T-helper 1 cell treated with Interleukin-12 subunit alpha and Interleukin-12 subunit beta and Interleukin-4 antibody, amounts not matched to agents 30 ng/mL and 1 ng/mL, for 36 hours (primary cell): ENCODE measurements at regions not wholly inside any gene's neighbourhood (a gene's known extent, or its start where the extent isn't known, plus 50 kb on each side); places are given as distances from the start of the nearest gene placed in this dataset.
"Not testable (repeated sequence)": the region's sequence is repeated elsewhere in the genome, so short reads cannot be mapped to it uniquely, and the experiment has no call there.

ENCODE experiments used
- intact Hi-C: fragments of 100-400 bp; cut with micrococcal nuclease; formaldehyde crosslinking; loops from one replicate; pipeline ENCODE4 v1.15.1; 2024

GRCh38 chr3:82122554-82123345, 361.3 kb upstream of the GBE1 start:
- intact Hi-C loops: no loop called here

GRCh38 chr3:82114589-82114988, 353.1 kb upstream of the GBE1 start:
- intact Hi-C loops: no loop called here

- intact Hi-C loops: not testable (repeated sequence)
Observed at GRCh38 chr3:82110721-82111120, 349.3 kb upstream of the GBE1 start.

- intact Hi-C loops: no loop called here
Observed at GRCh38 chr3:82103241-82103640, 341.8 kb upstream of the GBE1 start.

GRCh38 chr3:82100378-82100777, 338.9 kb upstream of the GBE1 start:
- intact Hi-C loops: no loop called here

DNA sequence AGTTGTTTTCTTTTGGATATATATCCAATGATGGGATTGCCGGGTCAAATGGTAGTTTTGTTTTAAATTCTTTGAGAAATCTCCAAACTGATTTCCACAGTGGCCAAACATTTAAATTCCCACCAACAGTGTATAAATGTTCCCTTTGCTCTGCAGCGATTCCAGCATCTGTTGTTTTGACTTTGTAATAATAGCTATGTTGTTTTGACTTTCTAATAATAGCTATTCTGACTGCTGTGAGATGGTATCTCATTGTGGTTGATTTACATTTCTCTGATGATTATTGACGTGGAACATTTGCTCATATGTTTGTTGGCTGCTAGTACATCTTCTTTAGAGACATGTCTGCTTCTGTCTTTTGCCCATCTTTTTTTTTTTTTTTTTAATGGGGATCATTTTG, 332.2 kb upstream of the GBE1 start:
- intact Hi-C loops: no loop called here

GRCh38 chr3:82088749-82089148, 327.3 kb upstream of the GBE1 start:
- intact Hi-C loops: no loop called here

DNA sequence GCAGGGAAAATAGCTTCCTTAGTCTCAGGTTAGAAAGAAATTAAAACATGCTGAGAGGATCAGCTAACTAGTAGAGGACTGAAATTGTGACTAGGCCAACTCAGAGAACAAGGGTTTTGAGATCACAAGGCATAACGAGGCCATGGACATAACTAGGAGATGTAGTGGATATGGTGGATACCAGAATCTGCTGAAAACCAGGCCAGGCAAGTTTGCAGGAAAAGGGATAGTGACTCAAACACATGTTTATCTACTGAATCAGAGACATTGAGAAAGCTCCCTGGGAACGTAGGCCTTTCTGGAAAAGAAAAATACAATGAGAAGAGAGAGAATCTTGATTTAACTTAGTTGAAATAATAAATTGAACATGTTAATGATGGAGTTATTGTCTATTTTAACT, 326.5 kb upstream of the GBE1 start:
- intact Hi-C loops: no loop called here

DNA sequence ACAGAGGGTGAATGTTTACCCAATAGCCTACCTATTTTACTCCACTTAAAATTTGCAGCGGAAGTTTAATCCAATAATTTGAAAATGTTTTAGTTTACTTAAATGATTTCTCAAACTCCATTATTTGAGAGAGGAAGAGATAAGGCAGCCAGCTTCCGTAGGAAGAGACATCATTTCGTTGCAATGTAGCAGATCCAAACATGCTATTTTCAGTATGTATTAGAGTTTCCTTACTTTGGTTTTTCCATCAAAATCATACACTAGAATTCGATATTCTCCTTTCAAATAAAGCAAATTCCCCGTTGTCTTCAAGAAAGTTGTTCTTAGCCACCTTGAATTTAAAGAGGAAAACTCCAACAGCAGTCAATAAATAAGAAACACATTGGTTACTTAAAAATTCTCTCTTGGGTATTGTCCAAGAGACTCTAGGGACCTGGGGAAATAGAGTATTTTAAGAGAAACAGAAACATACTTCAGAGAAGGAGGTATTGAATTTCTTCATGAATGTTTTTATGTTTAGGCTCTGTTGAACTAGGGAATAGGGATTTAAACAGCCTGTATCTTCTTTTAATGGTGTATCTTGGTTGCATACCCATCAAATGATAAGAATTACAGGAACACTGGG, 324.5 kb upstream of the GBE1 start:
- intact Hi-C loops: no loop called here

DNA sequence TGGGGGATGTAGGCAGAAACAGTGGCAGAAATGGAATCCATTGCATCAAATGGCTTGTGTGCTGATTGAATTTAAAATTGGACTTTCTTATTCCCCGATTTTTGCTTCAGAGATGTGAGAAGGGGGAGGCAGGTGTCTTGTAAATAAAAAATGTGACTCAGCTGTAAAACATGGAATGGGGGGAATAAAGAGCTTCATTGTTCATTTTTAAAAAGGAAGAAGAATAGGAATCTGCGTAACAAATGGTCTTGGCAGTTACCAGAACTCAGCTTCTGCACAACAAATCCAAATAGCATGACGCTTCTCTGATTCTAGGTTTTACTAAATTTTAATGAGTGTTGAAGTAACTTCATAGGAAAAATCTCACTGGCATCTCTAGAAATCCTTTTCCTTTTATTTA, 323.9 kb upstream of the GBE1 start:
- intact Hi-C loops: no loop called here

GRCh38 chr3:82084824-82085223, 323.4 kb upstream of the GBE1 start:
- intact Hi-C loops: no loop called here

DNA sequence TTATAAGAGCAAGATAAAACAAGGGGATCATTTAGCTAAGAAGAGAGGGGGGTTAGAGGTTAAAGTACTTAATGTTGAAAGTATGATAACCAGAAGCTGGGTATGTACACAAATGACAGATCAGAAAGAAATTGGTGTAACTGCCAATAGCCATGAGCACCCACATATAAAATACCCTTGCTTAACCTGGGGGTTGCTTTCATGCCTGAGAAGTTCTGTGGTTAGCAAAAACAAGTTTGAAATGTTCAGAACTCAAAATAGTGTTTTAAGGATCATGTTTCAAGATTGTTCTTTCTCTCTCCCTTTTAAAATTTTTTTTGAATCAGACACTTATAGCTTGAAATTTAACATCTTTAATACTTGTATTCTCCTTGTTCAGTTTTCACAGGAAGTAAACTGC, 321.4 kb upstream of the GBE1 start:
- intact Hi-C loops: no loop called here

GRCh38 chr3:82081351-82081750, 319.9 kb upstream of the GBE1 start:
- intact Hi-C loops: no loop called here

GRCh38 chr3:82080792-82081191, 319.3 kb upstream of the GBE1 start:
- intact Hi-C loops: no loop called here

DNA sequence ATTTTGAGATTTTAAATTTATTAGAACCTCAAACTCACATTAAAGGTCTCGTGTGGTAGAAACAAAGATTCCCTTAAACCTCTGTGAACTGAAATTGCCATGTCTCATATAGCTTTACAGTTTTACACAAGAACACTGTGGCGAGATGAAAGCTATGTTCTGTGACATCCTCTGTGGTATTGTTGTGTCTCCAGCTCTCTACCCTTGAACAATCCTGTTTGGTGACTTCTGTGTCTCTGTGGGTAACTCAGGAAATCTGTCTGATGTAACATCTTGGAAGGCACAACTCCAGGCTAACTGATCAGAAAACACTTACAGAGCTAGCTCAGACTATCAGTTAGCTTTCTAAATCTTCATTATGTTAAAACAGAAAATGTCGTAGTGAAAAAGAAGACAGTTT, 318.8 kb upstream of the GBE1 start:
- intact Hi-C loops: no loop called here

DNA sequence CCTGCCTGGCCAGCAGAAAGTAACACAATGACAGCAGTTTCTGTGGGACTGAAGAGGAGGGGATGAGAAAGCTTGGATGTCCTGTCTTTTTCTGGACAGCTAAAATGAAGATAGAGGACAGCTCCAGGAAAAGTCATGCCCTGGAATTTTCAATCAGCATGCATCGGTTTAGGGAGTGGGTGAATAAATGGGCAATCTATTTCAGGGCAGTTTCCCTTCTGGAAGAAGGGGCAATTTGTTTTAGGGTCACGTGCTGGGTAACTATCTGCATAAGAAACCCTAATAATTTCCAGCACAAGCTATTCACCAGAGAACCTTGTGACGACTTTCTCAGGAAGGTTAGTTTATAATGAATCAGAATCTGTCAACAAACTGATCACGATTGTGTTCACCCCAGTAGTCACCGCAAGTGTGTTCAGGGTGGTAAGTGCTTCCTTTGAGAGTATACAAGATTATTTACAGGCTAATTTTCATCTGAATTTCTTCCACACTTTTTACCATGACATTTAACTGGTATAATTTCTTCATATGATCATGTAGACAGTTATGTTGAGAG, 318.0 kb upstream of the GBE1 start:
- intact Hi-C loops: no loop called here

GRCh38 chr3:82078246-82078645, 316.8 kb upstream of the GBE1 start:
- intact Hi-C loops: no loop called here

DNA sequence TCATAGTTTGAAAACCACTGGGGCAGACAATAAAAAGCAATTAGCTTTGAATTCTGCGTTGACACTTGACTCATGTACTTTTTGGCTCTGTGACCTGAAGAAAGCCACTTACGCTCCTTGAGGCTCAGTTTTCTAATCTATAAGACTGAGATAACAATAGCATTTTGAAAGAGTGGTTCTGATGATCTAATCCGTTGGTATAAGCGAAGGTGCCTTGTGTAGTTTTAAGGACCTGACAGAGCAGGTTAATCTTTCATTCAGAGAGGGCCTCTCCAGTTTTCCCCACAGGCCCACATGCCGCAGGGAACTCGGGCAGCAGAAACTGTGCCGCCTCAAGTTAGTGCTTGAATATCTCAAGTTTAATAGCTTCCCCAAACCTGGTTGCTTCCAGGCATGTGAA, 306.0 kb upstream of the GBE1 start:
- intact Hi-C loops: no loop called here

- intact Hi-C loops: no loop called here
Observed at GRCh38 chr3:82058809-82059208, 297.4 kb upstream of the GBE1 start.

DNA sequence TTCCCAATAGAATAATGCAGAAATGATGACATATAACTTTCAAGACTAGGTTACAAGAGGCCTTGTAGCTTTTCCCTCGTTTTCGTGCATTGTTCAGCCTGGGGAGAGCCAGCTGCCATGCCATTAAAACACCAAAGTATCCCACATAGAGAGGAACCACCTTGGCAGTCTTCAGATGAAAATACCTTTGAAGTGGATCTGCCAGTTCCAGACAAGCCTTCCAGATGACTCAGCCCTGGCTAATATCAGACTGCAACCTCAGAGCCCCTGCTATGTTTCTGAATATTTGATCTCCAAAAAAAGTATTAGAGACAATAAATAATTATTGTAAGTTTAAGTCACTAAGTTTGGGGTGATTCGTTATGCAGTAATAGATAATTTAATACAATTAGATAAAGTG, 294.3 kb upstream of the GBE1 start:
- intact Hi-C loops: no loop called here

DNA sequence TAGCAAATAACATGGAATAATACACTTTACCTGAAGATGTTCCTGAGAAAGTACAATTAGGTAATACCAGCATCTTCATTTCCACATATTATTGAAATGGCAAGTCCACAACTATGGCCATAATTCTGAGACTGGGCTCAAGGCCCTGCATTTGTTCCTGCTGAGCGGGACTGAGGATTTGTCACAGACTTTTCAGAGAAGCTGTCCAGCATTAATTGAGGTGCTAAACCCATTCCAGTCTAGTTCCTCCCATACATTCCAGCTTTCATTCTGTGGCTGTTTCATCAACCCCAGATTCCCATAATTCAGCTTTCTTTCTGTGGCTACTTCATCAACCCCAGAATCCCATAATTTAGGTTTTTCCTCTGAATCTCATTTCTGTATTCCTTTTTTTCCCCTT, 293.4 kb upstream of the GBE1 start:
- intact Hi-C loops: no loop called here

GRCh38 chr3:82053236-82053635, 291.8 kb upstream of the GBE1 start:
- intact Hi-C loops: no loop called here

GRCh38 chr3:82050382-82050781, 288.9 kb upstream of the GBE1 start:
- intact Hi-C loops: no loop called here
